ENCODE measurements at regions not wholly inside any gene's neighbourhood (a gene's known extent, or its start where the extent isn't known, plus 50 kb on each side); places are given as distances from the start of the nearest gene placed in this dataset.

DNA sequence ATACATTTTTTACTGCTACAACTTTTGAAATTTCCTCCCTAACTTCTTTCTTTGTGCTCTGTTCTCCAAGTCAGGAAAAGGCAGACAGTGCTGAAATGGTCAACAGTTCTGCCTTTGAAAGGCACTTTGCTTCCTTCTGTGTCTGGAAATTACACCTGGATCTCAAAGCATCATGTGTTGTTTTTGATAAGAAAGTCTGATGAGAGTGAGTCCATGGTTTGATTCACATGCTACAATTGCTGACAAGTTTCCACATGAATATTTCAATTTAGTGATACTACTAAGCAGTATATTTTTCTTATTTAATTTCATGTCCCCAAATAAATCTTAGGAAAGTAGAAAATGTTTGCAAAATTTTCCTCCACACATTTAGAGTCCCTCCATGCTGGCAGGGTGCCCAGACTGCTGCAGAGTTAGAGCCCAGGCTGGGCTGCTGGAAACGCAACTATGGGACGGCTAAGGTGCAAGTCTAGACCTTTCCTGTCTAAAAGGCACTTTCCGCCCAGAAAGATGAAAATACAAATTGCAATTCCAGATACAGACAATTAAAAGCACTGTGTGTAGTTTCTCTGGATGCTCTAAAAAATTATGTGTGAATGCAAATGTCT is 96.6 kb upstream of the RUNX1 start:
- Histone ChIP-seq H3K4me3 (no peak overlapping the region), H3K9me3 (replicated peaks) (peaks cover 4% of the 10 kb centered on the region), H3K4me1 (no peaks in the 10 kb centered on the region), H3K27me3 (ENCODE audit: low read depth) (peaks cover 59% of the 10 kb centered on the region), H3K36me3 (no peaks in the 10 kb centered on the region), H3K27ac (replicated peaks) (no peak overlapping the region)
- TF ChIP-seq, protein P1, sequence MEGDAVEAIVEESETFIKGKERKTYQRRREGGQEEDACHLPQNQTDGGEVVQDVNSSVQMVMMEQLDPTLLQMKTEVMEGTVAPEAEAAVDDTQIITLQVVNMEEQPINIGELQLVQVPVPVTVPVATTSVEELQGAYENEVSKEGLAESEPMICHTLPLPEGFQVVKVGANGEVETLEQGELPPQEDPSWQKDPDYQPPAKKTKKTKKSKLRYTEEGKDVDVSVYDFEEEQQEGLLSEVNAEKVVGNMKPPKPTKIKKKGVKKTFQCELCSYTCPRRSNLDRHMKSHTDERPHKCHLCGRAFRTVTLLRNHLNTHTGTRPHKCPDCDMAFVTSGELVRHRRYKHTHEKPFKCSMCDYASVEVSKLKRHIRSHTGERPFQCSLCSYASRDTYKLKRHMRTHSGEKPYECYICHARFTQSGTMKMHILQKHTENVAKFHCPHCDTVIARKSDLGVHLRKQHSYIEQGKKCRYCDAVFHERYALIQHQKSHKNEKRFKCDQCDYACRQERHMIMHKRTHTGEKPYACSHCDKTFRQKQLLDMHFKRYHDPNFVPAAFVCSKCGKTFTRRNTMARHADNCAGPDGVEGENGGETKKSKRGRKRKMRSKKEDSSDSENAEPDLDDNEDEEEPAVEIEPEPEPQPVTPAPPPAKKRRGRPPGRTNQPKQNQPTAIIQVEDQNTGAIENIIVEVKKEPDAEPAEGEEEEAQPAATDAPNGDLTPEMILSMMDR (IDR thresholded peaks at IDR 0.05; ENCODE audit: borderline replicate concordance): no peak
- DNase-seq: no peak
- intact Hi-C loops (cut with micrococcal nuclease): no loop called here

GRCh38 chr21:35144978-35145377 is 95.9 kb upstream of the RUNX1 start:
- no peaks in the 10 kb centered on the region for H3K9me3 ChIP-seq (replicated peaks)
- H3K27me3 ChIP-seq (ENCODE audit: low read depth): peaks cover 61% of the 10 kb centered on the region
- H3K4me1 ChIP-seq: no peaks in the 10 kb centered on the region
- TF ChIP-seq, protein P1 (IDR thresholded peaks at IDR 0.05; ENCODE audit: borderline replicate concordance): no peak
- intact Hi-C loops (cut with micrococcal nuclease): no loop called here
- no peaks in the 10 kb centered on the region for H3K36me3 ChIP-seq
- no peak for DNase-seq
- H3K27ac ChIP-seq (replicated peaks): no peak overlapping the region
- no peak overlapping the region for H3K4me3 ChIP-seq

DNA sequence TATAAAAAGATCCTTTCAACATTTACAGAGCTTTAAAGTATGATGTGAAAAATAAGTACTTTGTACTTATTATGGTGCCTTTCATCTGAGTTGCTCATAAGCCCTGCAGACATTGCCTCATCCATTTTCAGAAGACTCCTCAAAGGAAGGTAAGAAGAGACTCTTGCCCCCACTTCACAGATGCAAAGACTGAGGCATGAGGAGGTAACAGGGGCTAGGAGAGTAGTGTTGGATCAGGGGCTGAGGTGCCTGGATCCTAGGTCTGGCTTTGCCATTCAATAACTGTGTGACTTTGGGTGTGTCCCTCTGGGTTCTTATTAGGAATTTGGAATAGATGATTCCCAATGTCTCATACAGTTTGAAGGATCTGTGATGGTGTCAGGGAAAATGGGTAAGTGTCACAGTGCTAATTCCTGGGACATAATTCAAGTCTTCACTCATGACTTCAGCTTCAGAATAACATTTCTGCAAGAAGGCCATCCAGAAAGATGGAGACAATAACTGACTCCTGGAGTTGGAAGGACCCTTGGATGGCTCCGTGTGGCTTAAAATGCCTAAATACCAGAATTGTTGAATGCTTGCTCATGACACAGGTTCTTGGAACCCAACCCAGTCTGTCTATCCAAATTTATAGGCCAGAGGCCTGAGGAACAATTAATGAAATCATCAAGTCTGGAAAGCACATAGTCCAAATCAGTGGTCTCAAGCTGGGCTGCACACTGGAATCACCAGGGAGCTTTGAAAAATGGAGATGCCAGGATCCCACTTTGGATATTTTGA is 93.1 kb upstream of the RUNX1 start:
- no peaks in the 10 kb centered on the region for H3K36me3 ChIP-seq
- peaks cover 43% of the 10 kb centered on the region for H3K27me3 ChIP-seq (ENCODE audit: low read depth)
- no peaks in the 10 kb centered on the region for H3K4me1 ChIP-seq
- H3K9me3 ChIP-seq (replicated peaks): no peaks in the 10 kb centered on the region
- TF ChIP-seq, protein P1 (IDR thresholded peaks at IDR 0.05; ENCODE audit: borderline replicate concordance): no peak
- H3K27ac ChIP-seq (replicated peaks): no peak overlapping the region
- no peak for DNase-seq
- intact Hi-C loops (cut with micrococcal nuclease): no loop called here
- no peak overlapping the region for H3K4me3 ChIP-seq

DNA sequence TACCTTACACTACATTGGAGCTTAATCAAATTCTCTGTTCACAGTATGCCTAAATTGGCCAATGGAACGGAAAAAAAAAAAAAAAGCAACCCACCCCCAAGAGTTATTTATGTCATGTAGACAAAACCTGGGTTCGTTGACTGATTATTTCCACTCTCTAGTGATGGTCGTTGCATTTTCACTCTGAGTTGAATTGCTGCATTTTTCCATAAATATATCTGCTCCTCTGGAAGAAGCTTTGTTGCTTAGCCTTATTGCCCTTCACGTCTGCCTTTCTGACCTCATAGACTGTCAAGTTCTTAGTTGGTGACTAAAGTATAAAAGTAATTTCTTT is 90.2 kb upstream of the RUNX1 start:
- Histone ChIP-seq H3K27ac (replicated peaks) (no peak overlapping the region), H3K4me3 (no peak overlapping the region), H3K36me3 (no peaks in the 10 kb centered on the region), H3K4me1 (no peaks in the 10 kb centered on the region), H3K9me3 (replicated peaks) (no peaks in the 10 kb centered on the region), H3K27me3 (ENCODE audit: low read depth) (peaks cover 22% of the 10 kb centered on the region)
- DNase-seq: no peak
- TF ChIP-seq, protein P1 (IDR thresholded peaks at IDR 0.05; ENCODE audit: borderline replicate concordance): no peak
- intact Hi-C loops (cut with micrococcal nuclease): no loop called here

DNA sequence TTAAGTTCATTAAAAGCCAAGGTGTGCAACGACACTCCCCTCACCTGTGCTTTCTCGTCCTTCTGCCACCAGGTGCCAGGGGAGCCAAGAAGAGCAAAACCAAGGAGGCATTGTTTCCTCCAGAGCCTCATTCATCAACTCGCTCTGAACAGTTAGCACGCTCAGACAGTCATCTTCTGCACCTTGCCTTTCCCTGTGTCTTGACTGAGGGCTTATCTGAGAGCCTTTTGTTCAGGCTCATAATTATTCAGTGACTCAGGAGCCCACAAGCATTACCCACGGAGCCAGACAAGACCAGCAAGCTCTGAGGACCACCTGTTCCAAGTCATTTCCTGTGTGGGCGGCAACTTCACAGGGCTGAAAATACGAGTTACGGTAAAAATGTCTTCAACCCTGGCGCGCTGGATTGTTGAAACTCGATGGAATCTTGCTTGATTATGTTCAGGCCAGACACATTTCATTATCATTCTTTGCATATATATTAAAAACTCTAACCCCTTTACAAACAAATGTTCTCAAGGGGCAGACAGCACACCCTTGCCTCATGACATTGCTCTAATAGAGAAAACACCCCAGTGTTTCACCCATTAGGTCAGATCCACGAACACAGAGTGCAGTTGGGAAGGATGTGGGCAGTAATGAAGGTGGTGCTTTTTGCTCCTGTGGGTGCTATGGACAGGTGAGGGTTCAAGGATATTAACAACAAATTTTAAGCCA is 89.7 kb upstream of the RUNX1 start:
- no peak overlapping the region for H3K27ac ChIP-seq (replicated peaks)
- peaks cover 16% of the 10 kb centered on the region for H3K27me3 ChIP-seq (ENCODE audit: low read depth)
- TF ChIP-seq, protein P1 (IDR thresholded peaks at IDR 0.05; ENCODE audit: borderline replicate concordance): no peak
- H3K36me3 ChIP-seq: no peaks in the 10 kb centered on the region
- H3K9me3 ChIP-seq (replicated peaks): no peaks in the 10 kb centered on the region
- no peak for DNase-seq
- no peaks in the 10 kb centered on the region for H3K4me1 ChIP-seq
- intact Hi-C loops (cut with micrococcal nuclease): no loop called here
- no peak overlapping the region for H3K4me3 ChIP-seq

All from left ventricle myocardium inferior (tissue), 1 donor.